HG03342 (cell line): ENCODE measurements at regions not wholly inside any gene's neighbourhood (a gene's known extent, or its start where the extent isn't known, plus 50 kb on each side); places are given as distances from the start of the nearest gene placed in this dataset.
"Not testable (repeated sequence)": the region's sequence is repeated elsewhere in the genome, so short reads cannot be mapped to it uniquely, and the experiment has no call there.

Experiments used
- ATAC-seq: cut with Tn5 transposase; IDR thresholded peaks from one replicate; pipeline ENCODE4 v1.9.1; 2021; ENCODE audit warnings: mild to moderate bottlenecking, moderate library complexity; ENCODE audit not compliant: unreplicated experiment

DNA sequence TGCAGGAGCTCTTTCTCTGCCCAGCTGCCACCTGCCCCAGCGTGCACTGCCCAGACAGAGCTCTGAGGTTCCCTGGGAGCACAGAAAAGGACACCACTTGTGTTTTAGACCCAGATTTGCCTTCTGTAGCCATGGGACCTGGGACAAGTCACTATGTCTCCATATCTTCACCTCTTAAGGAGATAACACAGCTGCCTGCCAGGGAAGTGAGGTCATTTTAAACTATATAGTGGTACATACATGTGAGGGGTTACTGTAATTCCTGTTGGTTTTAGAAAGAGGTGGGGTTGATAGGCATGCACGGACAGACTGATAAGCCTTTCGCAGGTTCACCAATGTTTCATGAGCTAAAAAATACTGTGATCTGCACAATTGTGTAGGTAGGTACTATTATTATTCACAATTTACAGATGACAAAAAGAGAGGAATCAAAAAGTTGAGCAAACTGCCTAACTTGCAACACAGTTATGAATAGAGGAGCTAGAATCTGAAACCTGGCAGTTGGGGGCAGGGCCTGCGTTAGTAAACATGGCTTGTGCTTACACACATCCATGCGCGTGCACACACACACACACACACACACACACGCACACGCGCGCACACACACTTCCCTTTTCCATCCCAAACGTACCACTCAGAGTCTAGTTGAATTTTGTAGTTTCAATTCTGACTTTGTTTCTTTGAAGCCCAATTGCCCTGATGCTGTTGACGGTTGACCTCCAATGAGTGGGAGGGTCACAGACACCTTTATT, 193.6 kb downstream of the FAM43A start:
- no peak for ATAC-seq

DNA sequence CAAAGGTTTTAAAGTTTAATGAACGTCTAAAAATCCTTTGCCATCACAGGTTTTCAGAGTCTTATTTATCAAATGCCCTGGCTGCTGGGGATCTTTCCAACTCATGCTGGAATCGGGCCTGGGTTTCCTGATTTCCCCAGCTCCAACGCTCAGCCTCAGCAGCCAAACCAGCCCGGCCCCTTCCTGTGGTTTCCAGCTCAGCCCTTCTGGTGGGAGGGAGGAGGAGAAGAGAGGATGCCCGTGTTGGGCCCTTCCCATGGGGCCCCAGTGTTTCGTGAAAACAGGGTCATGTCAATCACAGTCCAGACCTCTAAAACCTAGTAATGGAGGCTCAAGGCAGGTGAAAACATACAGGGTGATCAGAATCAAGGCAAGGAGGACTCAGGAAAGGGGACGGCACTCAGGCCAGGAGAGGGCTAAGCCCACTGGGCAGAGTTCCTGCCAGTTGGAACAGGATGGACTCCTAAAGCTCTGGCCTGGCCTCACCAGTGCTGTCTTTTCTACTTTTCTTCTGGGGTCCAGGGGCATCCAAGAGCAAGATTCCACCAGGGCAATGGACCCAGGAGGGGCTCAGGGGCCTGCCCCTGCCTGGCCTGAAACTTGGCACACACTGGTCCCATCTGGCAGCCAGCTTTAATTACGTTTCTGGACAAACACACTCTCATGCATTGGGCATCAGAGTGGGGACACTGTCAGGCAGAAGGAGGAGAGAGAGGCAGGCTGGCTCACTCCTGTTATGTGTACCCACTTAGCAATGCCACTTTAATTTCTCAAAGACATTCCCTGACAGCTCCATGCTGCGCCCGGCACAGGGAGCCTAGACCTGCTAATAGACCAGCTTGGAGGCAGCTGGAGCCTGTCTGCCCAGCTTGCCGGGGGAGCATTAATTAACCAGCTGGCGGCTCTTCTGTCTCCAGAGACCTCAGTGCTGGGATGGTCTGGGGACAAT, 194.6 kb downstream of the FAM43A start:
- ATAC-seq: no peak

DNA sequence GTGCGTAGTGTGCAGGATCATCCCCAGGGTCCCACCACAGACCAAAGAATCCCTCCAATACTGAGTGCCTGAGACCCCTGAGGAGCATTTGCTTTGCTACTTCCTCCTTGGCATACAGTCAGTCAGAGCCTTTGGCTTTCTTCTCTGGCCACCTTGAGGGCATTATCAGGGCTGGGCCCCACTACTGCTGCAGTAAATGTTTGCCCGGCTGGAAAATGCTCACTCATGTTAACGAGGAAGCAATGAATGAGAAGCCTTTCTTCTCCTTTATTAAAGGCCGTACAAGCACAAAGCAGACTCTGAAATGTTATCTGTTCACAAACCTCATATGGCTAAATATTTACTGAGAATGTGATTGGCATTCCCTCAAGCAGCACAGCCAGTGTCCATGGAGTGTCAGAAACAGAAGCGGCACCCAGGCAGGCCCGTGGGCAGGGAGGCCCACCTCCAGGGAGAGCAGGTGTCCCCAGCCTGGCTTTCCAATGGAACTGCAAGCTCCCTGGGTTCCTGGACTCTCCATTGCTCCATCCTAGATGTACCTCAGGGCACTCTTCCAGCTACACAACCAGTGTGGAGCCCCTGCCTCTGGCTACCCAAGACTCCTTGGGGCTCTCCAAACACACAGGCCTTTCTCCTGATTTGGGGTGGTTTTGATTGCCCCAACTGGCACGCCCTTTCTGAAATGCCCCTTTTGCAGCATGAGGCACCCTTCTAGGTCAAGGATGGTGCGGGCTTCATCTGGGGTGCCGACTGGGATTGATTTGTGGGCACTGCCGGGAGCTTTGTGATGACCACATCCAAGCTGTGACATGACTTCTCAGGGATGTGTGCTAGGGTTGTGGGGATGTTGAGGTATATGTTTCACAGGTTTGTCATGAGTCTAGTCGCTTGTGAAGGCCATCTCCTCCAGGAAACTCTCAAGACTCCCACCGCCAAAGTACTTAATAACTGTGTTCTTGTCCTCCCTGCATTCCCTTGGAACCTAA, 195.6 kb downstream of the FAM43A start:
- no peak for ATAC-seq

DNA sequence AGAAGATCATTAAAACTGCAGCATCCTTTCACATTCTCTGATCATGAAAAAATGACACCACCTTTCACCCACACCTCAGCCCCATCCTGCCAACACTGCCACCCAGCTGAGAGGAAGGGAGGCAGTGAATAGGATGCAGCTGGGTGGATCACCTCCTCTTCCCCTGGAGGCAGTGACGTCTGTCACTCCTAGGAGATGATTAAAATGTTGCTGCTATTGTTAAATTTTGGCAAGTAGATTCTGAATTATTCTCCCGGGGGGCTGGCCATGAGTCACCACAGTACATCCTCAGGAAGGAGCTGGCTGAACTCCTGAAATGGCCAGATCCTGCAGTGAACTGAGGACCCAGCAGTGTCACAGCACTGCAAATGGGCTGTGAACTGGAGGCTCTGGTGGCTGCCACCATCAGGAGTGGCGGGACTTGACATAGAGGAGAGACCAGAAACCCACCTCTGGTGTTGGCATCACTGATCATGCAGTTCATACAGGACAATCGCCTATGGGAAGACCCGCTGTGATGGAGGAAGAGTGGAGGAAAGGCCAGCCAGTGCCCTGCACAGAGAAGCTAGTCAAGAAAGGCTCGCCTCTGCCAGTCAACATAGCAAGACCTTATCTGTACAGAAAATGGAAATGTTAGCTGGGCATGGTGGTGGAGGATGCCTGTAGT, 199.1 kb downstream of the FAM43A start:
- no peak for ATAC-seq

DNA sequence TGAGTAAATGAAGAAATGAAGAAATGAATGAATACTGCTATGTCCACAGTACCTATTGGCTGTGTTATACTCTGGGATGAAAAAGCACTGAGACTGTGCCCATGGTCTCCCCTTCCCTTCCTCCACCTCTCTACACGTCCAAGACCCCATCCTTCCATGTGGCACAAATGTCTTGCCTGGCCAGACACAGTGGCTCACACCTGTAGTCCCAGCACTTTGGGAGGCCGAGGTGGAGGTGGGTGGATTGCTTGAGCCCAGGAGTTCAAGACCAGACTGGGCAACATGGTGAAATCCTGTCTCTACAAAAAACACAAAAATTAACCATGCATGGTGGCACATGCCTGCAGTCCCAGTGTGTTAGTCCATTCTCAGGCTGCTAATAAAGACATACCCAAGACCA, 200.1 kb downstream of the FAM43A start:
- no peak for ATAC-seq

DNA sequence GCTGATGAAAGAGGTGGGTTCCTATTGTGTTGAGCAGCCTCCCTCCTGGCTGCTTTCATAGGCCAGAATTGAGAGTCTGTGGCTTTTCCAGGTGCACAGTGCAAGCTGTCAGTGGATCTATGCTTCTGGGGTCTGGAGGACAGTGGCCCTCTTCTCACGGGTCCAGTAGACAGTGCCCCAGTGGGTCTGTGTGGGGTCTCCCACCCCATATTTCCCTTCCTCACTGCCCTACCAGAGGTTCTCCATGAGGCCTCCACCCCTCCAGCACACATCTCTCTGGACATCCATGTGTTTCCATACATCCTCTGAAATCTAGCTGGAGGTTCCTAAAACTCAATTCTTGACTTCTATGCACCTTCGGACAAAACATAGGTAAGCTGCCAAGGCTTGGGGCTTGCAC, 201.2 kb downstream of the FAM43A start:
- no peak for ATAC-seq

DNA sequence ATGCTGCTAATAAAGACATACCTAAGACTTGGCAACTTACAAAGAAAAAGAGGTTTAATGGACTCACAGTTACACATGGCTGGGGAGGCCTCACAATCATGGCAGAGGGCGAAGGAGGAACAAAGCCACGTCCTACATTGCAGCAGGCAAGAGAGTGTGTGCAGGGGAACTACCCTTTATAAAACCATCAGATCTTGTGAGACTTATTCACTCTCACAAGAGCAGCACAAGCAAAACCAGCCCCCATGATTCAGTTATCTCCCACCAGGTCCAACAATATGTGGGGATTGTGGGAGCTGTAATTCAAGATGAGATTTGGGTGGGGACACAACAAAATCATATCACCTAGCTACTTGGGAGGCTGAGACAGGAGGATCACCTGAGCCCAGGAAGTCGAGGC, 202.4 kb downstream of the FAM43A start:
- ATAC-seq: not testable (repeated sequence)

DNA sequence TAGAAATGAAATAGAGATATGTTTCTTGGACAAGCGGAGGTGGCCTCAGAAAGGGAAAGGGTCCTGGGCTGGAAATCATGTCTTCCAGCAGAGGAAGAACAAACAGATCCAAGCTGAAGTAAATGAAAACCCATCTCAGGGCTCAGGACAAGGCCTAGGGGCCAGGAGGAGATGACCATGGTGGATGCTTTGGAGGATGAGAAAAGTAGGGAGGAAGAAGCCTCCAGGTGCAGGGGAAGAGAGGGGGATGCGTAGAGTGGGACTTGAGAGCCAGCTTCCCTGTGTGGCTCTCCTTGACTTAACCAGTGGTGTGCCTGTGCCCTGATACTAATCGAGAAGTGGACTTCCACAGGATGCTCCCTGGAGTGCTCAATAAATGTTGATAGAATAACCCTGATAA, 203.2 kb downstream of the FAM43A start:
- ATAC-seq: no peak

DNA sequence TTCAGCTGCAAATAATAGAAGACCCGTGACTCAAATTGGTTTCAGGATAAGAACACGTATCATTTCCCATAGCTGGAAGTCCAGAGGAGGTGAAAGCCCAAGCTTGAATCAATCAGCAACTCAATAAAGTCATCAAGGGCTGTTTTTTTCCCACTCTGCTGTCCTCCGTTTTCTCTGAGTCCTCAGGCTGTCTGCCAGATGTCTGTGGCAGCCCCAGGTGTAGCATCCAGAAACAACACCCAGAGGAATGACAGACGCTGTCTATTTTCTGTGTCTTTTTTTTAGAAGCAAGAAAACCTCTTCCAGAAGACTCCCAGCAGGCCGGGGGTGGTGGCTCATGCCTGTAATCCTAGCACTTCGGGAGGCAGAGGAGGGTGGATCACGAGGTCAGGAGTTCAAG, 204.4 kb downstream of the FAM43A start:
- ATAC-seq: no peak

DNA sequence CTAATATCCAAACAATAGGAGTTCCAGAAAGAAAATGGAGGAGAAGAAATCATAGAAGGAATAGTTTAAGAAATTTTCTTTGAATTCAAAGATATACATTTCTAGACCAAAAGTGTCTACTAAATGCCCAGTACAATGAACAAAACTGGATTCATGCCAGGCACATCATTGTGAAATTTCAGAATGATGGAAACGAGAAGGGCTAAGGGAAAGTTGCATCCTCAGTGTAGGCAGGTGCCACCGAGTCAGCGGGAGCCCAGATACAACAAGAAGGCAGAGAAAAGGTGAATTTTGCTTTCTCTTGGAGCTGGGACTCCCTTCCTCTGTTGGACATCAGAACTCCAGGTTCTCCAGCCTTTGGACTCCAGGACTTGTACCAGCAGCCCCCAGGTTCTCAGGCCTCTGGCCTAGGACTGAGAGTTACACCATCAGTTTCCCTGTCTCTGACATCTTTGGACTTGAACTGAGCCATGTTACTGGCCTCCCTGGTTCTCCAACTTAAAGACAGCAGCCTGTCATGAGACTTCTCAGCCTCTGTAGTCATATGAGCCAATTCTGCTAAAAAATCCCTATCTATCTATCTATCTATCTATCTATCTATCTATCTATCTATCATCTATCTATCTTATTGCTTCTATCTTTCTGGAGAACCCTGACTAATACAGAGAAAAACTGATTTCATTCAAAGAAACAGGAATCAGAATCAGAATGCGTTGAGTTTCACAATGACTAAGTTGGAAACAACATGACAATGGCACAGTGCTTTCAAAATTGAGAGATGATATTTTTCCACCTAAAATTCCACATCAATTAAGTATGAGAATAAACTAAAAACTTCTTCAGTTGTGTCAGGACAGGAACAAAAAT, 207.7 kb downstream of the FAM43A start:
- ATAC-seq: peak; percentile 49

DNA sequence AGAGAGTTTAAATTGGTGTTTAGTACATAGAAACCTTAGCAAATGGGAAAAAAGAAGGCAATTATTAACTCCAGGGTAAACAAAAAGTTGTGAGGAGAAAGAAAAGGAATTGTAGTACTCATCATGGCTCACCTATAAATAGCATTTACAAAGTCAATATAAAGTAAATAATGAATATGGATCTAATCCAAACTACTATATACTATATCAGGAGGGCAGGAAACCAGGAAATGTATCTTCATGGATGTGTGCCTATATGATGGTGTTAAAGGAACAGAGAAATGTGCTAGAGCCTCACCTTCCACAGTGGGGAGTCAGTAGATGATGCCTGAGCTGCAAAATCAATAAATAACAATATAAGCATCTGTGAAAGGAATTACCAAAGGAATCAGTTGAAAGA, 208.9 kb downstream of the FAM43A start:
- no peak for ATAC-seq

DNA sequence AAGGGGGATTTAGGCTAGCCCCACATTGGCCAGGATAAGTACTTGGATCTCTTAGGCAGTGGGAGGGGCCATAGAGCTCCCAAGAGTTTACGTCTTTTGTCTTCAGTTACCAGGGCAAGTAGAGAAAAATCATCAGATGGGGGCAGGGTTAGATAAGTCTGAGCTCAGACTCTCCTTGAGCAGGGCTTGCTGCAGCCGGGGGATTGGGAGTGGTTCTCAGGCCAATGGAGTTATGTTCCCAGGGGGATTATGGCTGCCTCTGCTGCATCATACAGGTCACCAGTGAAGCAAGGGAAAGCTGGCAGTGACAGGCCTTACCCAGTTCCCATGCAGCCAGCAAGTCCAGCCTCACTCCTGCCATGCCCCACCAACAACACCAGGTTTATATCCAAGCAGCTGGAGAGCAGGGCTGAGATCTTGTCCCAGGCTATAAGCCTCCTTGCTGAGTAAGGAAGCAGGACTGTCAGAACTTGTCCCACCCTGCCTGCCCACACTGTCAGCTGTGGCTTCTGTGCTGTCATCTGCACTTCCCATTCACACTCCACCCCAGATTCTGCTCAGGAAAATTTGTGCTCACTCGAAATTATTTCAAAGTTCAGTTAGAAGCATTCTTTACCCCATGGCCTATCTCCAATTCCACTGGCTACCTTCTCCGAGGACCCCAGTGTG, 215.3 kb downstream of the FAM43A start:
- ATAC-seq: no peak

DNA sequence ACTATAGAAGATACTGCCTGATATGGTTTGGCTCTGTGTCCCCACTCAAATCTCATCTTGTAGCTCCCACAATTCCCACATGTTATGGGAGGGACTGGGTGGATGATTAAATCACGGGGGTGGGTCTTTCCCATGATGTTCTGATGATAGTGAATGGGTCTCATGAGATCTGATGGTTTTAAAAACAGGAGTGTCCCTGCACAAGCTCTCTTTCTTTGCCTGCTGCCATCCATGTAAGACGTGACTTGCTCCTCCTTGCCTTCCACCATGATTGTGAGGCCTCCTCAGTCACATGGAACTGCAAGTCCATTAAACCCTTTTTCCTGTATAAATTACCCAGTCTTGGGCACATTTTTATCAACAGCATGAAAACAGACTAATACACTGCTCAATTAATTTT, 217.8 kb downstream of the FAM43A start:
- ATAC-seq: not testable (repeated sequence)

DNA sequence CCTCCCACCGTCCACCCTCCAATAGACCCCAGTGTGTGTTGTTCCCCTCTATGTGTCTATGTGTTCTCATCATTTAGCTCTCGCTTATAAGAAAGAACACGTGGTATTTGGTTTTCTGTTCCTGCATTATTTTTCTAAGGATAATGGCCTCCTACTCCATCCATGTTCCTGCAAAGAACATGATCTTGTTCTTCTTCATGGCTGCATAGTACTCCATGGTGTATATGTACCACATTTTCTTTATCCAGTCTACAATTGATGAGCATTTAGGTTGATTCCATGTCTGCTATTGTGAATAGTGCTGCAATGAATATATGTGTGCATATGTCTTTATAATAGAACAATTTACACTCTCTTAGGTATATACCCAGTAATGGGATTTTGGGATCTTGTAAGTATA, 219.3 kb downstream of the FAM43A start:
- not testable (repeated sequence) for ATAC-seq

DNA sequence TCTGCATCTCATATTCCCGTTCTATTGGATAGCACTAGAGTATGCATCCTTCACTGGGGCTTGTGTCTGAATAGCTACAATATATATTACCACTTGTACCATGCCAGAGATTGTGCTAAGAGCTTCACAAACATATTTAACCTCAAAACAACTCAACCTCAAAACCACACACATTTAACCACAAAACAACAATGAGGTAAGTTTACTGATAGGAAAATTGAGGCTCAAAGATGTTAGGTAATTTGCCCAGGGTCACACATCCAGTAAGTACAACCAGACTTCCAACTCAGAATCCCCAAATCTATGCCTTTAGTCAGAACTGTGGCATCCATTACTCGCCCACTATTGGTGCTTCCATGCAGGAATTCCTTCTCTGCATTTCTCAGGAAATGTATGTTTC, 220.0 kb downstream of the FAM43A start:
- ATAC-seq: no peak

DNA sequence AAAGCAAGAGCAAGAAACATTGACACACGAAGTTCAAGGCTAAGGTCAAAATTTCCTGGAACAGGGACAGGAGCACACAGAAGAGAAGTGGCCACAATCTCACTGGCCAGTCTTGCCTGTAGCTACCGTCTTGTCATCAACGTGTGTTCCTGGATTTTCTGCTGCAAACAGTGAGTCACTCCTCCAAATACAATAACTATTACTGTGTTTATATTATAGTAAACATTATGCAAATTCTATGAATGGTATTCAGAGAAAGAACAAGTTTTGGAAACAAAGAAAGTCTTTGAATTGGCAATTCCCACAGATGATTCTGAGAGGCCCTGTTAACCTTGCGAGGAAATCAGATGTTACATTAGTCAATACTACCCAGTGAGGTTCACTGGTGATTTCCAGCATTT, 220.5 kb downstream of the FAM43A start:
- no peak for ATAC-seq

DNA sequence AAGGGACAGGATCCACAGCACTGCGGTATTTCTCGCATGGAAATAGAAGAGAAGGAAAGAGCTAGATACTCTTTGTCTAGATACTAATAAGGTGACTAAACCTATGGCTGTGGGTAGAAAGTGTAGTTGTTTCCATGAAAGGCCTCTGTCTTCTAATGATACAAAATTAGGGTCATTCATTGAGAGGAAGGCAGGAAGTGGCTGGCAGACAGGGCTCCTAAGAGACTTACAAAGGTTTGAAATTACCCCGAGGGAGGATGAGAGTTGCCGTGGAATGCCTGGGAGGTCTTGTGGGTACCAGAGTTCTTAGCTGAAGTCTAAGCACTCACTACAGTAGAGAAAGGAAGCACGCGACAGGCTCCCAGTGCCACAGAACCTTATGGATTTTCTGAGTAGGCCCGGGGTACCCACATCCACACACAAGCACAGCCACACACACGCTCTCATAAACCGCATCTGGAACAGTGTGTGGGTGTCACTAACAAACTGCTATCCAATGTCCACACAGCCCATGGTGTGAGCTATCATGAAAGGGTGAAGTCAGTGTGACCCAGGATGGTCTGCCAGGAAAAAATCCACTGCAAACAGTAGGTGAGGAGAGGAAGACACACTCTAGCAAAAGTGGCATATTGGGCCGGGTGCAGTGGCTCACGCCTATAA, 221.4 kb downstream of the FAM43A start:
- no peak for ATAC-seq

DNA sequence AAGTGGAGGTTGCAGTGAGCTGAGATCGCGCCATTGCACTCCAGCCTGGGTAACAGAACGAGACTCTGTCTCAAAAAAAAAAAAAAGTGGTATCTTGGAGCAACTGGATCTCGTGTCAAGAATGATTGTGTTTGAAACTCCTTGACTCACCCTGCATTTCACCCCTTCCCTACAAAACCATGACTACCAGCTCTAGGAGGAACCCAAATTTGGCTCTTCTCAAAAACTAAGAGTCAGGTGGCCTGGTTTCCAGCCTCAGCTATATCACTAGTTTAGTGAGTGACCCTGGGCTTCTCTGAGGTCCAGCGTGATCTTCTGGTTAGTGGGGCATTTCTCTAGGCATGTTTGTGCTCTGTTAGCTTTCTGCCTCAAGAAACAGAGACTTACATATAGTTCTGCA, 222.1 kb downstream of the FAM43A start:
- ATAC-seq: no peak
